ENCODE measurements at regions not wholly inside any gene's neighbourhood (a gene's known extent, or its start where the extent isn't known, plus 50 kb on each side); places are given as distances from the start of the nearest gene placed in this dataset.
"Not testable (repeated sequence)": the region's sequence is repeated elsewhere in the genome, so short reads cannot be mapped to it uniquely, and the experiment has no call there.

- DNase-seq (ENCODE audit: low spot score) = no peak
These were observed 878.2 kb upstream of the MBL2 start for GRCh38 chr10:53650794-53651193.

- DNase-seq (ENCODE audit: low spot score) = not testable (repeated sequence)
These were observed 874.6 kb upstream of the MBL2 start for GRCh38 chr10:53647221-53647620.

GRCh38 chr10:53646525-53646924 is 873.9 kb upstream of the MBL2 start:
- DNase-seq (ENCODE audit: low spot score) = no peak

GRCh38 chr10:53645951-53646350 is 873.4 kb upstream of the MBL2 start:
- DNase-seq (ENCODE audit: low spot score) = no peak

GRCh38 chr10:53638006-53638405 is 865.4 kb upstream of the MBL2 start:
- no peak for DNase-seq (ENCODE audit: low spot score)

GRCh38 chr10:53624722-53625121 is 852.1 kb upstream of the MBL2 start:
- no peak for DNase-seq (ENCODE audit: low spot score)

GRCh38 chr10:53622201-53622600 is 849.6 kb upstream of the MBL2 start:
- DNase-seq (ENCODE audit: low spot score) = no peak

GRCh38 chr10:53619671-53620070 is 847.1 kb upstream of the MBL2 start:
- no peak for DNase-seq (ENCODE audit: low spot score)

- no peak for DNase-seq (ENCODE audit: low spot score)
These were observed 835.1 kb upstream of the MBL2 start for GRCh38 chr10:53607691-53608090.

GRCh38 chr10:53606981-53607380 is 834.4 kb upstream of the MBL2 start:
- DNase-seq (ENCODE audit: low spot score) = no peak

- DNase-seq (ENCODE audit: low spot score) = peak; percentile 0
These were observed 828.8 kb upstream of the MBL2 start for GRCh38 chr10:53601260-53601875.

- DNase-seq (ENCODE audit: low spot score) = no peak
These were observed 826.3 kb upstream of the MBL2 start for GRCh38 chr10:53598914-53599313.

GRCh38 chr10:53597835-53598251 is 825.3 kb upstream of the MBL2 start:
- no peak for DNase-seq (ENCODE audit: low spot score)

- no peak for DNase-seq (ENCODE audit: low spot score)
These were observed 807.9 kb upstream of the MBL2 start for GRCh38 chr10:53580465-53580864.

GRCh38 chr10:53579773-53580172 is 807.2 kb upstream of the MBL2 start:
- DNase-seq (ENCODE audit: low spot score) = no peak

- no peak for DNase-seq (ENCODE audit: low spot score)
These were observed 801.4 kb upstream of the MBL2 start for GRCh38 chr10:53574024-53574423.

- no peak for DNase-seq (ENCODE audit: low spot score)
These were observed 800.9 kb upstream of the MBL2 start for GRCh38 chr10:53573498-53573897.

GRCh38 chr10:53572799-53573198 is 800.2 kb upstream of the MBL2 start:
- no peak for DNase-seq (ENCODE audit: low spot score)

- DNase-seq (ENCODE audit: low spot score) = no peak
These were observed 797.6 kb upstream of the MBL2 start for GRCh38 chr10:53570221-53570620.

GRCh38 chr10:53569455-53569854 is 796.9 kb upstream of the MBL2 start:
- no peak for DNase-seq (ENCODE audit: low spot score)

GRCh38 chr10:53548664-53549063 is 776.1 kb upstream of the MBL2 start:
- DNase-seq (ENCODE audit: low spot score) = no peak

- no peak for DNase-seq (ENCODE audit: low spot score)
These were observed 774.8 kb upstream of the MBL2 start for GRCh38 chr10:53547364-53547763.

- no peak for DNase-seq (ENCODE audit: low spot score)
These were observed 770.8 kb upstream of the MBL2 start for GRCh38 chr10:53543410-53543809.

- DNase-seq (ENCODE audit: low spot score) = no peak
These were observed 764.9 kb upstream of the MBL2 start for GRCh38 chr10:53537508-53537907.

GRCh38 chr10:53536322-53536721 is 763.7 kb upstream of the MBL2 start:
- no peak for DNase-seq (ENCODE audit: low spot score)
